AG20443 (cell line): ENCODE measurements at regions not wholly inside any gene's neighbourhood (a gene's known extent, or its start where the extent isn't known, plus 50 kb on each side); places are given as distances from the start of the nearest gene placed in this dataset.

ENCODE experiments used
- DNase-seq: peaks from one replicate; pipeline ENCODE4 v3.0.0; 2012; ENCODE audit warnings: low spot score, mixed read lengths

- no peak for DNase-seq
These were observed 116.0 kb upstream of the TARS1 start for GRCh38 chr5:33324667-33325307.

- no peak for DNase-seq
These were observed 111.9 kb upstream of the TARS1 start for GRCh38 chr5:33328818-33329217.

- DNase-seq, result no peak
These were observed 110.9 kb upstream of the TARS1 start for GRCh38 chr5:33329891-33330290.

- DNase-seq, result no peak
These were observed 110.3 kb upstream of the TARS1 start for GRCh38 chr5:33330426-33330825.

GRCh38 chr5:33330992-33331391, 109.8 kb upstream of the TARS1 start:
- no peak for DNase-seq

- no peak for DNase-seq
These were observed 108.0 kb upstream of the TARS1 start for GRCh38 chr5:33332804-33333203.

- DNase-seq, result no peak
These were observed 105.9 kb upstream of the TARS1 start for GRCh38 chr5:33334829-33335228.

GRCh38 chr5:33336891-33337636, 103.7 kb upstream of the TARS1 start:
- DNase-seq, result no peak

- DNase-seq, result no peak
These were observed 103.2 kb upstream of the TARS1 start for GRCh38 chr5:33337637-33337992.

- no peak for DNase-seq
These were observed 102.2 kb upstream of the TARS1 start for GRCh38 chr5:33338336-33339110.

- DNase-seq, result no peak
These were observed 101.4 kb upstream of the TARS1 start for GRCh38 chr5:33339413-33339812.

GRCh38 chr5:33340195-33340594, 100.6 kb upstream of the TARS1 start:
- no peak for DNase-seq

GRCh38 chr5:33341351-33341750, 99.4 kb upstream of the TARS1 start:
- DNase-seq, result no peak

- DNase-seq, result peak; percentile 82
These were observed 97.0 kb upstream of the TARS1 start for GRCh38 chr5:33343676-33344327.

- no peak for DNase-seq
These were observed 94.2 kb upstream of the TARS1 start for GRCh38 chr5:33346534-33346933.

- DNase-seq, result no peak
These were observed 79.0 kb upstream of the TARS1 start for GRCh38 chr5:33361781-33362180.

- peak; percentile 39 for DNase-seq
These were observed 77.8 kb upstream of the TARS1 start for GRCh38 chr5:33362915-33363314.

- DNase-seq, result peak; percentile 17
These were observed 77.2 kb upstream of the TARS1 start for GRCh38 chr5:33363537-33363936.

GRCh38 chr5:33364406-33364805, 76.4 kb upstream of the TARS1 start:
- no peak for DNase-seq

GRCh38 chr5:33367416-33367815, 73.3 kb upstream of the TARS1 start:
- no peak for DNase-seq

GRCh38 chr5:33369485-33370465, 71.0 kb upstream of the TARS1 start:
- DNase-seq, result peak; percentile 69
